Activated B cell treated with CpG ODN at 0.5 μM for 24 hours (primary cell): ENCODE measurements at regions not wholly inside any gene's neighbourhood (a gene's known extent, or its start where the extent isn't known, plus 50 kb on each side); places are given as distances from the start of the nearest gene placed in this dataset.

Source experiments
- ATAC-seq: fragments of 200-7000 bp; cut with Tn5 transposase; one replicate; pipeline ENCODE4 v1.10.0; 2021; ENCODE audit warnings: low read depth, mild to moderate bottlenecking, moderate library complexity
- CTCF ChIA-PET: fragments of 350-600 bp; sonication (Branson Sonifier 250); formaldehyde crosslinking; loops from one replicate; lab custom pipeline; 2021; ENCODE audit warnings: antibody characterized with exemption; lab: Charles Lee
- POLR2A ChIA-PET: fragments of 350-600 bp; sonication (Branson Sonifier 250); formaldehyde crosslinking; loops from one replicate; lab custom pipeline; 2021; ENCODE audit warnings: antibody characterized with exemption; lab: Charles Lee
- DNase-seq: peaks from one replicate; pipeline ENCODE4 v3.0.0; 2022
- H3K27ac Mint-ChIP-seq: one replicate; pipeline ENCODE4 v1.8.0; 2020; ENCODE audit warnings: mixed read lengths
- H3K27me3 Mint-ChIP-seq: one replicate; pipeline ENCODE4 v1.8.0; 2021; ENCODE audit warnings: mixed read lengths
- H3K36me3 Mint-ChIP-seq: one replicate; pipeline ENCODE4 v1.8.0; 2021; ENCODE audit warnings: low read depth, mixed read lengths
- H3K4me1 Mint-ChIP-seq: one replicate; pipeline ENCODE4 v1.8.0; 2021; ENCODE audit warnings: mixed read lengths
- H3K4me3 Mint-ChIP-seq: one replicate; pipeline ENCODE4 v1.8.0; 2020; ENCODE audit warnings: mild to moderate bottlenecking, mixed read lengths
- H3K9me3 Mint-ChIP-seq: one replicate; pipeline ENCODE4 v1.8.0; 2020; ENCODE audit warnings: mixed read lengths
- CTCF ChIP-seq: fragments of 200-600 bp; IDR thresholded peaks from one replicate; pipeline ENCODE4 v1.8.0; 2022; ENCODE audit warnings: antibody characterized with exemption, mild to moderate bottlenecking
- intact Hi-C: fragments of 100-400 bp; cut with micrococcal nuclease; formaldehyde crosslinking; loops from one replicate; pipeline ENCODE4 v1.15.1; 2024

- peaks cover 27% of the 10 kb centered on the region for H3K9me3 Mint-ChIP-seq
- no peak for TF ChIP-seq CTCF
- intact Hi-C loops = no loop called here
- H3K4me3 Mint-ChIP-seq = no peak overlapping the region
- no peaks in the 10 kb centered on the region for H3K36me3 Mint-ChIP-seq
- H3K27me3 Mint-ChIP-seq = no peaks in the 10 kb centered on the region
- ChIA-PET CTCF (no interaction called here), POLR2A (no interaction called here)
- no peak for ATAC-seq
- DNase-seq = no peak
- H3K4me1 Mint-ChIP-seq = no peaks in the 10 kb centered on the region
- no peak overlapping the region for H3K27ac Mint-ChIP-seq
Measured at GRCh38 chr14:84655014-84655413, 874.9 kb upstream of the FLRT2 start.

GRCh38 chr14:84657911-84658310 lies 872.0 kb upstream of the FLRT2 start:
- TF ChIP-seq CTCF = no peak
- ATAC-seq (no peak), DNase-seq (no peak)
- H3K27ac Mint-ChIP-seq = no peak overlapping the region
- no peaks in the 10 kb centered on the region for H3K4me1 Mint-ChIP-seq
- intact Hi-C loops = no loop called here
- H3K4me3 Mint-ChIP-seq = no peak overlapping the region
- no peaks in the 10 kb centered on the region for H3K36me3 Mint-ChIP-seq
- peaks cover 14% of the 10 kb centered on the region for H3K9me3 Mint-ChIP-seq
- H3K27me3 Mint-ChIP-seq = no peaks in the 10 kb centered on the region
- ChIA-PET CTCF (no interaction called here), POLR2A (no interaction called here)

GRCh38 chr14:84670796-84671195 lies 859.1 kb upstream of the FLRT2 start:
- H3K9me3 Mint-ChIP-seq = peaks cover 2% of the 10 kb centered on the region
- intact Hi-C loops = no loop called here
- no peaks in the 10 kb centered on the region for H3K27me3 Mint-ChIP-seq
- ChIA-PET CTCF (no interaction called here), POLR2A (no interaction called here)
- no peak overlapping the region for H3K4me3 Mint-ChIP-seq
- H3K4me1 Mint-ChIP-seq = no peaks in the 10 kb centered on the region
- no peak for DNase-seq
- no peak for ATAC-seq
- H3K27ac Mint-ChIP-seq = no peak overlapping the region
- no peak for TF ChIP-seq CTCF
- no peaks in the 10 kb centered on the region for H3K36me3 Mint-ChIP-seq

- ATAC-seq (no peak), DNase-seq (no peak)
- Mint-ChIP-seq H3K27ac (no peak overlapping the region), H3K27me3 (no peaks in the 10 kb centered on the region), H3K4me3 (no peak overlapping the region), H3K9me3 (peaks cover 2% of the 10 kb centered on the region), H3K36me3 (no peaks in the 10 kb centered on the region), H3K4me1 (no peaks in the 10 kb centered on the region)
- ChIA-PET CTCF (no interaction called here), POLR2A (no interaction called here)
- TF ChIP-seq CTCF = no peak
- intact Hi-C loops = no loop called here
Measured at GRCh38 chr14:84671776-84672175, 858.2 kb upstream of the FLRT2 start.

- Mint-ChIP-seq H3K4me1 (no peaks in the 10 kb centered on the region), H3K36me3 (no peaks in the 10 kb centered on the region), H3K9me3 (no peaks in the 10 kb centered on the region), H3K4me3 (no peak overlapping the region), H3K27ac (no peak overlapping the region), H3K27me3 (no peaks in the 10 kb centered on the region)
- no peak for ATAC-seq
- CTCF ChIA-PET = no interaction called here
- intact Hi-C loops = no loop called here
- DNase-seq = no peak
- POLR2A ChIA-PET = no interaction called here
- no peak for TF ChIP-seq CTCF
Measured at GRCh38 chr14:84674636-84675035, 855.3 kb upstream of the FLRT2 start.
